ENCODE measurements at regions not wholly inside any gene's neighbourhood (a gene's known extent, or its start where the extent isn't known, plus 50 kb on each side); places are given as distances from the start of the nearest gene placed in this dataset.

- no peak overlapping the region for H2BK15ac ChIP-seq (ENCODE audit: low read length)
- TF ChIP-seq CTCF (IDR thresholded peaks at IDR 0.05; ENCODE audit: control extremely low read depth in 1 of 3, insufficient read depth in 1 of 3, low read depth in 1 of 3, low read length in 3 of 3) (no peak), PHF8 (conservative IDR thresholded peaks at IDR 0.05; ENCODE audit: low read depth, low read length) (no peak), CHD1 (IDR thresholded peaks at IDR 0.05; ENCODE audit: low read depth, low read length) (no peak), SIRT6 (IDR thresholded peaks at IDR 0.05; ENCODE audit: low read length) (no peak), POLR2AphosphoS5 (IDR thresholded peaks at IDR 0.05; ENCODE audit: low read depth, low read length) (no peak), YY1 (IDR thresholded peaks at IDR 0.05; ENCODE audit: low read depth, low read length) (no peak), SRF (IDR thresholded peaks at IDR 0.05; ENCODE audit: low read depth, low read length) (no peak), JUND (IDR thresholded peaks at IDR 0.05; ENCODE audit: low read length) (no peak), RAD21 (IDR thresholded peaks at IDR 0.05 in 1 of 2, conservative IDR thresholded peaks at IDR 0.05 in 1 of 2; ENCODE audit: low read depth in 2 of 2, low read length in 2 of 2) (no peak), CTBP2 (IDR thresholded peaks at IDR 0.05; ENCODE audit: borderline replicate concordance, insufficient read depth, insufficient read length, low read length) (no peak), BRCA1 (IDR thresholded peaks at IDR 0.05; ENCODE audit: low read depth, low read length) (no peak), EGR1 (IDR thresholded peaks at IDR 0.05; ENCODE audit: borderline replicate concordance, low read depth, low read length) (no peak), POLR2A (IDR thresholded peaks at IDR 0.05; ENCODE audit: control extremely low read depth in 1 of 2, low read depth in 2 of 2, low read length in 2 of 2) (no peak)
These were observed 185.6 kb upstream of the MBNL1 start for GRCh38 chr3:152083135-152083534.

More at GRCh38 chr3:152083135-152083534, 185.6 kb upstream of the MBNL1 start:
- Histone ChIP-seq H2BK120ac (replicated peaks; ENCODE audit: low read depth, low read length) (no peak overlapping the region), H3K56ac (replicated peaks; ENCODE audit: insufficient read length, low read depth, low read length) (no peak overlapping the region), H3K4me2 (ENCODE audit: insufficient read depth in 1 of 2, low read depth in 2 of 2, low read length in 2 of 2) (no peak overlapping the region), H3K79me1 (ENCODE audit: low read depth, low read length) (no peaks in the 10 kb centered on the region), H2BK20ac (ENCODE audit: low read length) (no peak overlapping the region), H3K4me3 (ENCODE audit: extremely low read depth in 1 of 4, insufficient read depth in 2 of 4, low read depth in 3 of 4, low read length in 4 of 4) (no peak overlapping the region), H2BK5ac (ENCODE audit: low read depth, low read length) (no peak overlapping the region), H3K23ac (ENCODE audit: insufficient read length) (no peak overlapping the region), H4K20me1 (replicated peaks in 1 of 2; ENCODE audit: control insufficient read depth in 1 of 2, insufficient read depth in 2 of 2, low read length in 2 of 2) (no peaks in the 10 kb centered on the region), H3K4me1 (replicated peaks in 1 of 4; ENCODE audit: control insufficient read depth in 3 of 4, insufficient read depth in 4 of 4, low read length in 3 of 4) (peaks cover 0 to 6% (median 2%) of the 10 kb centered on the region in 4 experiments; a peak in 3 of 7 replicates), H3K27ac (ENCODE audit: low read depth, low read length) (no peak overlapping the region), H4K5ac (ENCODE audit: insufficient read length, low read depth, low read length) (no peak overlapping the region), H4K8ac (ENCODE audit: extremely low read depth, insufficient read depth, low read length) (no peak overlapping the region), H3K36me3 (ENCODE audit: control insufficient read depth in 2 of 4, insufficient read depth in 4 of 4, low read length in 3 of 4) (no peaks in the 10 kb centered on the region), H3K9me3 (ENCODE audit: insufficient read depth in 2 of 2, low read depth in 1 of 2, low read length in 1 of 2) (peaks cover 4 to 7% of the 10 kb centered on the region in 2 experiments; a peak in 1 of 4 replicates), H3K27me3 (replicated peaks in 1 of 4; ENCODE audit: control insufficient read depth in 3 of 4, extremely low read depth in 1 of 4, insufficient read depth in 3 of 4, low read length in 3 of 4) (no peaks in the 10 kb centered on the region), H3K9ac (replicated peaks in 1 of 4; ENCODE audit: extremely low read depth in 1 of 4, low read depth in 3 of 4, low read length in 3 of 4) (no peak overlapping the region), H3K23me2 (ENCODE audit: low read depth, low read length) (no peaks in the 10 kb centered on the region), H3K79me2 (ENCODE audit: control insufficient read depth in 1 of 2, insufficient read depth in 2 of 2, low read length in 2 of 2) (no peaks in the 10 kb centered on the region), H3K14ac (ENCODE audit: insufficient read length) (no peak overlapping the region), H2AFZ (ENCODE audit: low read length) (no peak overlapping the region), H2BK12ac (ENCODE audit: low read depth, low read length) (no peak overlapping the region), H2AK5ac (ENCODE audit: low read depth, low read length) (no peak overlapping the region), H3K18ac (ENCODE audit: extremely low read depth, low read length) (no peak overlapping the region), H3K4ac (replicated peaks; ENCODE audit: insufficient read length, low read depth, low read length) (no peak overlapping the region), H4K91ac (replicated peaks; ENCODE audit: insufficient read length, low read length) (no peak overlapping the region)
- FAIRE-seq (no peak), DNase-seq (ENCODE audit: low read depth in 1 of 2, low spot score in 2 of 2) (no peak)
- POLR2A ChIA-PET (ENCODE audit: partially characterized antibody), result no interaction called here
- CTCF ChIA-PET (ENCODE audit: partially characterized antibody), result interaction anchor here (2.3 kb wide), 1 partner anchor 11 kb away, joined by 15 read pairs; no protein-coding TSS in a partner anchor
- WGBS, 2 experiments (ENCODE audit: extremely low coverage in 1 of 2, insufficient coverage in 1 of 2, insufficient read length in 1 of 2, insufficient replicate concordance in 2 of 2, low coverage in 1 of 2, low lambda C conversion rate in 2 of 2, missing lambda C conversion rate in 1 of 2), result 91% methylated on average over 2 of the region's 2 CpGs; no CpG with 5 or more reads in 1 of the 2 experiments
